ENCODE measurements at regions not wholly inside any gene's neighbourhood (a gene's known extent, or its start where the extent isn't known, plus 50 kb on each side); places are given as distances from the start of the nearest gene placed in this dataset.
A peak's percentile ranks its signal among the peaks of the same experiment; 100 is the strongest.

GRCh38 chr12:124093297-124093696, 120.3 kb downstream of the ZNF664 start:
- no peak for TF ChIP-seq CTCF (IDR thresholded peaks at IDR 0.05; ENCODE audit: unreplicated experiment)
- no peaks in the 10 kb centered on the region for H3K9me3 Mint-ChIP-seq
- H3K27ac Mint-ChIP-seq, result no peak overlapping the region
- DNase-seq (ENCODE audit: low spot score in 2 of 2, unreplicated experiment in 2 of 2), result no peak
- no peak overlapping the region for H3K4me3 Mint-ChIP-seq
- peaks cover 30% of the 10 kb centered on the region for H3K4me1 Mint-ChIP-seq
- no peaks in the 10 kb centered on the region for H3K27me3 Mint-ChIP-seq (ENCODE audit: low read depth)
- peaks cover 3% of the 10 kb centered on the region for H3K36me3 Mint-ChIP-seq

GRCh38 chr12:124094188-124094587, 121.2 kb downstream of the ZNF664 start:
- Mint-ChIP-seq H3K4me1 (peaks cover 30% of the 10 kb centered on the region), H3K27ac (no peak overlapping the region), H3K27me3 (ENCODE audit: low read depth) (no peaks in the 10 kb centered on the region), H3K9me3 (no peaks in the 10 kb centered on the region), H3K36me3 (peaks cover 3% of the 10 kb centered on the region), H3K4me3 (no peak overlapping the region)
- no peak for DNase-seq (ENCODE audit: low spot score in 2 of 2, unreplicated experiment in 2 of 2)
- no peak for TF ChIP-seq CTCF (IDR thresholded peaks at IDR 0.05; ENCODE audit: unreplicated experiment)

- Mint-ChIP-seq H3K27ac (no peak overlapping the region), H3K4me3 (no peak overlapping the region), H3K27me3 (ENCODE audit: low read depth) (no peaks in the 10 kb centered on the region), H3K4me1 (peaks cover 34% of the 10 kb centered on the region), H3K9me3 (no peaks in the 10 kb centered on the region), H3K36me3 (peaks cover 3% of the 10 kb centered on the region)
- TF ChIP-seq CTCF (IDR thresholded peaks at IDR 0.05; ENCODE audit: unreplicated experiment), result no peak
- DNase-seq (ENCODE audit: low spot score in 2 of 2, unreplicated experiment in 2 of 2), result no peak
Observed at GRCh38 chr12:124094733-124095132, 121.7 kb downstream of the ZNF664 start.

GRCh38 chr12:124096109-124096508, 123.1 kb downstream of the ZNF664 start:
- Mint-ChIP-seq H3K36me3 (peaks cover 7% of the 10 kb centered on the region), H3K27me3 (ENCODE audit: low read depth) (no peaks in the 10 kb centered on the region), H3K4me3 (no peak overlapping the region), H3K9me3 (peaks cover 3% of the 10 kb centered on the region), H3K4me1 (peaks cover 29% of the 10 kb centered on the region), H3K27ac (no peak overlapping the region)
- DNase-seq (ENCODE audit: low spot score in 2 of 2, unreplicated experiment in 2 of 2), result no peak
- TF ChIP-seq CTCF (IDR thresholded peaks at IDR 0.05; ENCODE audit: unreplicated experiment), result no peak

GRCh38 chr12:124096869-124097434, 123.9 kb downstream of the ZNF664 start:
- no peak for TF ChIP-seq CTCF (IDR thresholded peaks at IDR 0.05; ENCODE audit: unreplicated experiment)
- peaks cover 5% of the 10 kb centered on the region for H3K36me3 Mint-ChIP-seq
- peaks cover 3% of the 10 kb centered on the region for H3K9me3 Mint-ChIP-seq
- no peaks in the 10 kb centered on the region for H3K27me3 Mint-ChIP-seq (ENCODE audit: low read depth)
- no peak overlapping the region for H3K27ac Mint-ChIP-seq
- H3K4me1 Mint-ChIP-seq, result peaks cover 29% of the 10 kb centered on the region
- DNase-seq (ENCODE audit: low spot score in 2 of 2, unreplicated experiment in 2 of 2), result no peak
- H3K4me3 Mint-ChIP-seq, result no peak overlapping the region

- peaks cover 29% of the 10 kb centered on the region for H3K4me1 Mint-ChIP-seq
- H3K27ac Mint-ChIP-seq, result peak overlapping the region; percentile 50
- peaks cover 5% of the 10 kb centered on the region for H3K36me3 Mint-ChIP-seq
- H3K9me3 Mint-ChIP-seq, result peaks cover 3% of the 10 kb centered on the region
- H3K4me3 Mint-ChIP-seq, result no peak overlapping the region
- no peaks in the 10 kb centered on the region for H3K27me3 Mint-ChIP-seq (ENCODE audit: low read depth)
- no peak for TF ChIP-seq CTCF (IDR thresholded peaks at IDR 0.05; ENCODE audit: unreplicated experiment)
- no peak for DNase-seq (ENCODE audit: low spot score in 2 of 2, unreplicated experiment in 2 of 2)
Observed at GRCh38 chr12:124097701-124098100, 124.7 kb downstream of the ZNF664 start.

All from mesothelial cell of epicardium (in vitro differentiated cells).